OCI-LY7 (cell line): ENCODE measurements at regions not wholly inside any gene's neighbourhood (a gene's known extent, or its start where the extent isn't known, plus 50 kb on each side); places are given as distances from the start of the nearest gene placed in this dataset.

Source experiments
- BruUV-seq: library from RNA; stranded (reverse); fragments of 400-500 nt; replicated peaks from 2 replicates; lab custom pipeline; 2021; lab: Mats Ljungman, UMichigan
- CTCF ChIA-PET: fragments of 300-600 bp; sonication (Branson Sonifier 250); formaldehyde crosslinking; loops from one replicate; lab custom pipeline; 2022; ENCODE audit warnings: antibody characterized with exemption; ENCODE audit not compliant: unreplicated experiment; lab: Charles Lee
- POLR2A ChIA-PET: fragments of 300-600 bp; sonication (Branson Sonifier 250); formaldehyde crosslinking; loops from one replicate; lab custom pipeline; 2022; ENCODE audit warnings: antibody characterized with exemption; lab: Charles Lee
- DNase-seq: peaks from one replicate; pipeline ENCODE4 v3.0.0-alpha.2; 2015; ENCODE audit warnings: low spot score
- H2AFZ ChIP-seq: fragments of 200-600 bp; sonication (generic), shearing (Covaris generic); 2 replicates; pipeline ENCODE4 v1.6.1; 2014; ENCODE audit warnings: mild to moderate bottlenecking, antibody characterized with exemption, low read length, moderate library complexity
- H3K27ac ChIP-seq: fragments of 200-600 bp; sonication (generic); 2 replicates; pipeline ENCODE4 v1.5.1; 2014; ENCODE audit warnings: mixed run types, low read depth, mild to moderate bottlenecking, moderate library complexity, low read length, inconsistent platforms; ENCODE audit not compliant: poor library complexity, severe bottlenecking
- H3K36me3 ChIP-seq: fragments of 200-600 bp; sonication (generic); 2 replicates; pipeline ENCODE4 v1.6.1; 2014; ENCODE audit warnings: mild to moderate bottlenecking, antibody characterized with exemption, low read length, moderate library complexity, mixed read lengths; ENCODE audit not compliant: insufficient read depth
- H3K4me1 ChIP-seq: fragments of 200-600 bp; sonication (generic); 2 replicates; pipeline ENCODE4 v1.5.1; 2014; ENCODE audit warnings: mild to moderate bottlenecking, low read length; ENCODE audit not compliant: insufficient read depth, poor library complexity, severe bottlenecking
- H3K4me2 ChIP-seq: fragments of 200-600 bp; sonication (generic); 2 replicates; pipeline ENCODE4 v1.6.1; 2014; ENCODE audit warnings: mild to moderate bottlenecking, low read length
- H3K4me3 ChIP-seq: fragments of 200-600 bp; sonication (generic); 2 replicates; pipeline ENCODE4 v1.5.1; 2014; ENCODE audit warnings: mild to moderate bottlenecking, low read depth, low read length; ENCODE audit not compliant: poor library complexity, severe bottlenecking
- H3K79me2 ChIP-seq: fragments of 200-600 bp; sonication (generic); 2 replicates; pipeline ENCODE4 v1.6.1; 2016; ENCODE audit warnings: low read depth, mild to moderate bottlenecking, low read length, moderate library complexity, mixed read lengths; ENCODE audit not compliant: insufficient read depth
- H3K9me2 ChIP-seq: fragments of 200-600 bp; sonication (generic); 2 replicates; pipeline ENCODE4 v1.6.1; 2016; ENCODE audit warnings: mild to moderate bottlenecking, low read length, mixed read lengths; ENCODE audit not compliant: insufficient read depth
- H3K9me3 ChIP-seq: fragments of 200-600 bp; sonication (generic); 2 replicates; pipeline ENCODE4 v1.6.1; 2014; ENCODE audit warnings: mild to moderate bottlenecking, mixed run types, low read length, mixed read lengths
- H4K20me1 ChIP-seq: fragments of 200-600 bp; sonication (generic); 2 replicates; pipeline ENCODE4 v1.6.1; 2014; ENCODE audit warnings: mild to moderate bottlenecking, antibody characterized with exemption, low read length, moderate library complexity, mixed read lengths; ENCODE audit not compliant: insufficient read depth
- CTCF ChIP-seq: fragments of 200-600 bp; sonication (generic); conservative IDR thresholded peaks from 2 replicates; pipeline ENCODE4 v1.5.1; 2014; ENCODE audit warnings: mild to moderate bottlenecking, antibody characterized with exemption, low read length, moderate library complexity, mixed read lengths
- EZH2phosphoT487 ChIP-seq: fragments of 200-600 bp; sonication (generic); IDR thresholded peaks from 2 replicates; pipeline ENCODE4 v1.6.1; 2018; ENCODE audit warnings: low read depth, borderline replicate concordance, mild to moderate bottlenecking, mixed run types, antibody characterized with exemption, low read length, moderate library complexity, mixed read lengths
- intact Hi-C: fragments of 100-400 bp; cut with micrococcal nuclease; formaldehyde crosslinking; loops from one replicate; pipeline ENCODE4 v1.10.0; 2022; ENCODE audit not compliant: unreplicated experiment

GRCh38 chr3:72682936-72683452 is 165.3 kb downstream of the SHQ1 start:
- intact Hi-C loops, result no loop called here
- no peaks in the 10 kb centered on the region for H3K9me3 ChIP-seq
- no peaks in the 10 kb centered on the region for H3K9me2 ChIP-seq
- no peaks in the 10 kb centered on the region for H3K79me2 ChIP-seq
- no peak overlapping the region for H2AFZ ChIP-seq
- POLR2A ChIA-PET, result no interaction called here
- H3K27ac ChIP-seq, result no peak overlapping the region
- CTCF ChIA-PET, result interaction anchor here (0.6 kb wide), 1 partner anchor 50 kb away, joined by 3 read pairs; no protein-coding TSS in a partner anchor
- H3K4me1 ChIP-seq, result peaks cover 5% of the 10 kb centered on the region
- BruUV-seq, result no TSS peak
- DNase-seq, result no peak
- H3K36me3 ChIP-seq, result no peaks in the 10 kb centered on the region
- TF ChIP-seq EZH2phosphoT487 (no peak), CTCF (no peak)
- no peaks in the 10 kb centered on the region for H4K20me1 ChIP-seq
- no peak overlapping the region for H3K4me3 ChIP-seq
- H3K4me2 ChIP-seq, result no peak overlapping the region

GRCh38 chr3:72681598-72681997 is 166.6 kb downstream of the SHQ1 start:
- no peaks in the 10 kb centered on the region for H4K20me1 ChIP-seq
- H3K4me2 ChIP-seq, result no peak overlapping the region
- no peaks in the 10 kb centered on the region for H3K9me3 ChIP-seq
- no peak overlapping the region for H3K4me3 ChIP-seq
- no peaks in the 10 kb centered on the region for H3K4me1 ChIP-seq
- H3K36me3 ChIP-seq, result no peaks in the 10 kb centered on the region
- H2AFZ ChIP-seq, result no peak overlapping the region
- intact Hi-C loops, result no loop called here
- DNase-seq, result no peak
- H3K9me2 ChIP-seq, result no peaks in the 10 kb centered on the region
- H3K79me2 ChIP-seq, result no peaks in the 10 kb centered on the region
- H3K27ac ChIP-seq, result no peak overlapping the region
- TF ChIP-seq CTCF (no peak), EZH2phosphoT487 (no peak)
- no TSS peak for BruUV-seq
- POLR2A ChIA-PET, result no interaction called here
- CTCF ChIA-PET, result no interaction called here

- no peak for TF ChIP-seq EZH2phosphoT487
- no peak for TF ChIP-seq CTCF
- no peak overlapping the region for H2AFZ ChIP-seq
- POLR2A ChIA-PET, result interaction anchor here (0.6 kb wide), 1 partner anchor 21 kb away, joined by 6 read pairs; no protein-coding TSS in a partner anchor
Observed at GRCh38 chr3:72680766-72681165, 167.5 kb downstream of the SHQ1 start.

More at GRCh38 chr3:72680766-72681165, 167.5 kb downstream of the SHQ1 start:
- Histone ChIP-seq H3K4me3 (no peak overlapping the region), H3K9me2 (no peaks in the 10 kb centered on the region), H3K36me3 (no peaks in the 10 kb centered on the region), H3K4me1 (no peaks in the 10 kb centered on the region), H3K9me3 (no peaks in the 10 kb centered on the region), H4K20me1 (no peaks in the 10 kb centered on the region), H3K79me2 (no peaks in the 10 kb centered on the region), H3K27ac (no peak overlapping the region), H3K4me2 (no peak overlapping the region)
- no TSS peak for BruUV-seq
- CTCF ChIA-PET, result no interaction called here
- no peak for DNase-seq
- intact Hi-C loops, result no loop called here
